Liver (tissue), 8 donors: ENCODE measurements at regions not wholly inside any gene's neighbourhood (a gene's known extent, or its start where the extent isn't known, plus 50 kb on each side); places are given as distances from the start of the nearest gene placed in this dataset.

ENCODE experiments used
- DNase-seq: peaks from one replicate; pipeline ENCODE4 v3.0.0-alpha.2; 2017; ENCODE audit warnings: low spot score
- H3K27ac ChIP-seq, 2 donors: one replicate each; pipeline ENCODE4 v1.7.0; 2013; ENCODE audit warnings: inconsistent platforms in 2 of 2, low read length in 2 of 2, control low read depth in 1 of 2, low read depth in 1 of 2, mild to moderate bottlenecking in 1 of 2
- H3K27me3 ChIP-seq, 4 donors: one replicate each; pipeline versions ENCODE4 v1.6.1 to v1.7.0; 2013; ENCODE audit warnings: low read length in 3 of 4, inconsistent platforms in 1 of 4, mild to moderate bottlenecking in 1 of 4, moderate library complexity in 1 of 4; ENCODE audit not compliant: control insufficient read depth in 4 of 4, insufficient read depth in 4 of 4
- H3K36me3 ChIP-seq, 4 donors: one replicate each; pipeline versions ENCODE4 v1.6.1 to v1.7.0; 2013; ENCODE audit warnings: low read length in 3 of 4, mild to moderate bottlenecking in 3 of 4, low read depth in 1 of 4, moderate library complexity in 1 of 4; ENCODE audit not compliant: control insufficient read depth in 4 of 4, insufficient read depth in 3 of 4
- H3K4me1 ChIP-seq, 4 donors: one replicate each; pipeline versions ENCODE4 v1.6.1 to v1.7.0; 2013; ENCODE audit warnings: low read length in 3 of 4, mild to moderate bottlenecking in 3 of 4, moderate library complexity in 1 of 4; ENCODE audit not compliant: control insufficient read depth in 4 of 4, insufficient read depth in 4 of 4
- H3K4me3 ChIP-seq, 3 donors: one replicate each; pipeline versions ENCODE4 v1.6.1 to v1.7.0; 2013; ENCODE audit warnings: low read length in 3 of 3, control low read depth in 1 of 3, low read depth in 1 of 3, mild to moderate bottlenecking in 1 of 3
- H3K9ac ChIP-seq, 2 donors: one replicate each; pipeline ENCODE4 v1.7.0; 2013; ENCODE audit warnings: low read length in 2 of 2, mild to moderate bottlenecking in 2 of 2, moderate library complexity in 2 of 2, control low read depth in 1 of 2, low read depth in 1 of 2
- H3K9me3 ChIP-seq, 4 donors: one replicate each; pipeline versions ENCODE4 v1.6.1 to v1.7.0; 2013; ENCODE audit warnings: low read length in 3 of 4; ENCODE audit not compliant: control insufficient read depth in 4 of 4
- ATF3 ChIP-seq: IDR thresholded peaks from 2 replicates; pipeline ENCODE4 v1.6.1; 2016; ENCODE audit warnings: antibody characterized with exemption
- CTCF ChIP-seq: fragments of 150-350 bp; IDR thresholded peaks from 2 replicates; pipeline ENCODE4 v1.5.1; 2017; ENCODE audit warnings: improper control_type of control experiment, low read depth, low read length; ENCODE audit not compliant: missing input control
- EGR1 ChIP-seq, 2 donors: IDR thresholded peaks; 2 replicates each; pipeline ENCODE4 v1.6.1; 2016 to 2018; ENCODE audit warnings: antibody characterized with exemption in 2 of 2, low read depth in 2 of 2
- FOXA1 ChIP-seq: IDR thresholded peaks from 2 replicates; pipeline ENCODE4 v1.6.1; 2016; ENCODE audit warnings: antibody characterized with exemption
- FOXA2 ChIP-seq: IDR thresholded peaks from 2 replicates; pipeline ENCODE4 v1.6.1; 2016; ENCODE audit warnings: antibody characterized with exemption
- GABPA ChIP-seq, 2 donors: IDR thresholded peaks in 1 of 2; conservative IDR thresholded peaks in 1 of 2; 2 replicates each; pipeline ENCODE4 v1.6.1; 2016; ENCODE audit warnings: antibody characterized with exemption in 2 of 2, mild to moderate bottlenecking in 1 of 2, moderate library complexity in 1 of 2
- HNF4A ChIP-seq, 2 donors: conservative IDR thresholded peaks; 2 replicates each; pipeline ENCODE4 v1.6.1; 2016; ENCODE audit warnings: antibody characterized with exemption in 2 of 2, mild to moderate bottlenecking in 2 of 2
- HNF4G ChIP-seq: IDR thresholded peaks from 2 replicates; pipeline ENCODE4 v1.6.1; 2016; ENCODE audit warnings: antibody characterized with exemption
- JUND ChIP-seq, 2 donors: IDR thresholded peaks; 2 replicates each; pipeline ENCODE4 v1.6.1; 2016; ENCODE audit warnings: antibody characterized with exemption in 2 of 2
- MAX ChIP-seq: IDR thresholded peaks from 2 replicates; pipeline ENCODE4 v1.6.1; 2016; ENCODE audit warnings: antibody characterized with exemption
- NR2F2 ChIP-seq: IDR thresholded peaks from 2 replicates; pipeline ENCODE4 v1.6.1; 2016; ENCODE audit warnings: antibody characterized with exemption
- REST ChIP-seq: IDR thresholded peaks from 2 replicates; pipeline ENCODE4 v1.6.1; 2016; ENCODE audit warnings: antibody characterized with exemption, mild to moderate bottlenecking
- RXRA ChIP-seq, 2 donors: IDR thresholded peaks; 2 replicates each; pipeline ENCODE4 v1.6.1; 2017 to 2018; ENCODE audit warnings: antibody characterized with exemption in 2 of 2, mild to moderate bottlenecking in 1 of 2
- SP1 ChIP-seq: IDR thresholded peaks from 2 replicates; pipeline ENCODE4 v1.6.1; 2018; ENCODE audit warnings: antibody characterized with exemption, mild to moderate bottlenecking
- TAF1 ChIP-seq: conservative IDR thresholded peaks from 2 replicates; pipeline ENCODE4 v1.6.1; 2016; ENCODE audit warnings: antibody characterized with exemption, mild to moderate bottlenecking
- YY1 ChIP-seq: IDR thresholded peaks from 2 replicates; pipeline ENCODE4 v1.6.1; 2016; ENCODE audit warnings: antibody characterized with exemption, mild to moderate bottlenecking
- ZBTB33 ChIP-seq: IDR thresholded peaks from 2 replicates; pipeline ENCODE4 v1.6.1; 2016; ENCODE audit warnings: antibody characterized with exemption
- WGBS: extraction: QIAGEN DNeasy Blood & Tissue Kit; methylation state at CpG from one replicate; pipeline ENCODE4 v1.1.7; 2013; 5-methylcytosine and 5-hydroxymethylcytosine counted together
- donor health status: healthy.
- donor health status: healthy.
- donor health status: healthy.
- donor health status: healthy.
- donor health status: healthy.

GRCh38 chr3:68290333-68290732 lies 635.9 kb upstream of the SUCLG2 start:
- no peak for TF ChIP-seq ZBTB33
- no peak for TF ChIP-seq SP1
- TF ChIP-seq NR2F2, result no peak
- no peak for TF ChIP-seq RXRA (IDR thresholded peaks at IDR 0.05)
- no peak for TF ChIP-seq YY1
- TF ChIP-seq HNF4G, result no peak
- no peak for TF ChIP-seq FOXA2
- TF ChIP-seq REST, result no peak
- TF ChIP-seq ATF3, result no peak
- TF ChIP-seq JUND (IDR thresholded peaks at IDR 0.05), result no peak
- no peak for TF ChIP-seq EGR1 (IDR thresholded peaks at IDR 0.05; ENCODE audit: low read depth in 2 of 2)
- H3K9me3 ChIP-seq, result no peaks in the 10 kb centered on the region
- H3K27ac ChIP-seq, result no peak overlapping the region
- no peaks in the 10 kb centered on the region for H3K4me1 ChIP-seq
- DNase-seq, result no peak
- no peak overlapping the region for H3K4me3 ChIP-seq
- no peak overlapping the region for H3K9ac ChIP-seq
- H3K36me3 ChIP-seq, result no peaks in the 10 kb centered on the region
- H3K27me3 ChIP-seq, result no peaks in the 10 kb centered on the region

- Histone ChIP-seq H3K4me1 (no peaks in the 10 kb centered on the region), H3K36me3 (no peaks in the 10 kb centered on the region), H3K9me3 (no peaks in the 10 kb centered on the region), H3K4me3 (no peak overlapping the region), H3K9ac (no peak overlapping the region), H3K27me3 (no peaks in the 10 kb centered on the region), H3K27ac (no peak overlapping the region)
- WGBS, result 78% methylated on average over 8 of the region's 8 CpGs
- TF ChIP-seq YY1, result no peak
- no peak for TF ChIP-seq MAX
- TF ChIP-seq GABPA (IDR thresholded peaks at IDR 0.05 in 1 of 2, conservative IDR thresholded peaks at IDR 0.05 in 1 of 2), result no peak
- TF ChIP-seq RXRA (IDR thresholded peaks at IDR 0.05), result no peak
- TF ChIP-seq HNF4A (conservative IDR thresholded peaks at IDR 0.05), result no peak
- TF ChIP-seq TAF1, result no peak
- TF ChIP-seq NR2F2, result no peak
- no peak for TF ChIP-seq JUND (IDR thresholded peaks at IDR 0.05)
- no peak for TF ChIP-seq ZBTB33
- no peak for TF ChIP-seq CTCF
- no peak for TF ChIP-seq FOXA2
- no peak for TF ChIP-seq REST
- no peak for TF ChIP-seq FOXA1
- TF ChIP-seq EGR1 (IDR thresholded peaks at IDR 0.05; ENCODE audit: low read depth in 2 of 2), result no peak
- DNase-seq, result no peak
These were observed 633.7 kb upstream of the SUCLG2 start for GRCh38 chr3:68288085-68288484.
